SH-SY5Y (cell line): ENCODE measurements at regions not wholly inside any gene's neighbourhood (a gene's known extent, or its start where the extent isn't known, plus 50 kb on each side); places are given as distances from the start of the nearest gene placed in this dataset.

Source experiments
- GATA2 ChIP-seq: IDR thresholded peaks from 2 replicates; pipeline ENCODE4 v1.6.1; 2011; ENCODE audit warnings: mild to moderate bottlenecking, low read depth, low read length
- GATA3 ChIP-seq: IDR thresholded peaks from 2 replicates; pipeline ENCODE4 v1.6.1; 2011; ENCODE audit warnings: low read depth, mild to moderate bottlenecking, low read length, moderate library complexity

DNA sequence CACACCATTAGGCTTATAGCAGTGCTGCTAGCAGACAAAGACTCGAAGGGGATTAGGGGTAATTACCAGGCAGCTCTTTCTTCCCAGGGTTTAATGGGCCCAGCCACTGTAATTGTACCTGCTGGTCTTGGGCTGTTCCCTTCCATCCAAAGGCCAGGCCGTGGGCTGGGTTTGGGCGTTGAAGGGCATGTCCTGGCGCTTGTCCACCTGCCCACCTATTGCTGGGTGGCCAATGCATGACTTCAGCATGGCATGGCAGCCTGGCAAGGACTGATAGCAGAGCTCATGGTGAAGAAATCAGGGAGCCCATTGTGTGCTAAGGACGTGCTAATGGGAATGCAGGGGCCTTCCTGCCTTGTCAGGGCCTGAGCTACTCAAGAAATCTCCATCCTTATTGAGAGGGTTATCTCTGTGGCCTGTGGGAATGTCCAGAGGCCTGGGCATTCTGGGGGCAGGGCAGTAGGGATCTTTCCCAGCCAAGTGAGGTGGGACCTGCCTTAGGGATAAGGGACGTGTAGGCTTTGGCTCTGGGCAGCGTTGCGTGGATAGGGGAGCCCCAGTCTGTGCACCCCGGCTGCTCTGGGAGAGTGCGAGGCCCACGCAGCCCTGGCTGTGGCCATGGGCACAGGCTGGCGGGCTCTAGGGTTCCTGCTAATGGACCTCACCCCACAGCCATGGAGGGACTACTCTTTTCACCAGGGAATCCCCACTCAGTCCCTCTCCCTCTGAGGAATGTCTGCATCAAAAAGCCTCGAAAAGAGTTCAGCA is 116.1 kb upstream of the PITX1 start:
- TF ChIP-seq GATA2 (no peak), GATA3 (no peak)
